Left ventricle myocardium inferior (tissue), 1 donor: ENCODE measurements at regions not wholly inside any gene's neighbourhood (a gene's known extent, or its start where the extent isn't known, plus 50 kb on each side); places are given as distances from the start of the nearest gene placed in this dataset.

Source experiments
- DNase-seq: peaks from one replicate; pipeline ENCODE4 v3.0.0-alpha.2; 2020
- H3K27ac ChIP-seq: fragments of 200-600 bp; replicated peaks from 2 replicates; pipeline ENCODE4 v1.8.0; 2021
- H3K27me3 ChIP-seq: fragments of 200-600 bp; 2 replicates; pipeline ENCODE4 v1.8.0; 2021; ENCODE audit warnings: low read depth
- H3K36me3 ChIP-seq: fragments of 200-600 bp; 2 replicates; pipeline ENCODE4 v1.8.0; 2021
- H3K4me1 ChIP-seq: fragments of 200-600 bp; 2 replicates; pipeline ENCODE4 v1.8.0; 2021
- H3K4me3 ChIP-seq: fragments of 200-600 bp; 2 replicates; pipeline ENCODE4 v1.8.0; 2021; ENCODE audit warnings: mild to moderate bottlenecking, moderate library complexity
- H3K9me3 ChIP-seq: fragments of 200-600 bp; replicated peaks from 2 replicates; pipeline ENCODE4 v1.8.0; 2021
- CTCF ChIP-seq: fragments of 200-600 bp; IDR thresholded peaks from 2 replicates; pipeline ENCODE4 v1.8.0; 2021; ENCODE audit warnings: antibody characterized with exemption, mild to moderate bottlenecking, borderline replicate concordance
- intact Hi-C: fragments of 100-400 bp; cut with micrococcal nuclease; formaldehyde crosslinking; loops from one replicate; pipeline ENCODE4 v1.11.0; 2022
- donor health status: DM: no; HTN: yes; CAD: no; lungs with severe emphysema.

- no peak overlapping the region for H3K27ac ChIP-seq
- no peak for DNase-seq
- H3K4me3 ChIP-seq, result no peak overlapping the region
- peaks cover 5% of the 10 kb centered on the region for H3K9me3 ChIP-seq
- H3K27me3 ChIP-seq, result peaks cover 36% of the 10 kb centered on the region
- intact Hi-C loops, result no loop called here
- H3K4me1 ChIP-seq, result no peaks in the 10 kb centered on the region
- H3K36me3 ChIP-seq, result no peaks in the 10 kb centered on the region
- TF ChIP-seq CTCF, result no peak
Observed at GRCh38 chr17:33689725-33690124, 396.6 kb upstream of the ASIC2 start.

- Histone ChIP-seq H3K27me3 (peaks cover 64% of the 10 kb centered on the region), H3K4me3 (no peak overlapping the region), H3K4me1 (no peaks in the 10 kb centered on the region), H3K36me3 (no peaks in the 10 kb centered on the region), H3K9me3 (no peaks in the 10 kb centered on the region), H3K27ac (no peak overlapping the region)
- intact Hi-C loops, result no loop called here
- TF ChIP-seq CTCF, result no peak
- no peak for DNase-seq
Observed at GRCh38 chr17:33695431-33695830, 402.3 kb upstream of the ASIC2 start.

GRCh38 chr17:33696102-33696501 lies 403.0 kb upstream of the ASIC2 start:
- intact Hi-C loops, result no loop called here
- H3K9me3 ChIP-seq, result no peaks in the 10 kb centered on the region
- no peak overlapping the region for H3K4me3 ChIP-seq
- no peak for DNase-seq
- peaks cover 70% of the 10 kb centered on the region for H3K27me3 ChIP-seq
- H3K4me1 ChIP-seq, result no peaks in the 10 kb centered on the region
- no peak for TF ChIP-seq CTCF
- H3K27ac ChIP-seq, result no peak overlapping the region
- no peaks in the 10 kb centered on the region for H3K36me3 ChIP-seq

- Histone ChIP-seq H3K4me3 (no peak overlapping the region), H3K4me1 (no peaks in the 10 kb centered on the region), H3K9me3 (no peaks in the 10 kb centered on the region), H3K27ac (no peak overlapping the region), H3K27me3 (peaks cover 85% of the 10 kb centered on the region), H3K36me3 (no peaks in the 10 kb centered on the region)
- no peak for DNase-seq
- intact Hi-C loops, result no loop called here
- no peak for TF ChIP-seq CTCF
Observed at GRCh38 chr17:33697557-33697956, 404.5 kb upstream of the ASIC2 start.

GRCh38 chr17:33701910-33702309 lies 408.8 kb upstream of the ASIC2 start:
- Histone ChIP-seq H3K4me1 (no peaks in the 10 kb centered on the region), H3K9me3 (peaks cover 13% of the 10 kb centered on the region), H3K27me3 (peaks cover 53% of the 10 kb centered on the region), H3K27ac (no peak overlapping the region), H3K4me3 (no peak overlapping the region), H3K36me3 (no peaks in the 10 kb centered on the region)
- intact Hi-C loops, result no loop called here
- no peak for DNase-seq
- TF ChIP-seq CTCF, result no peak

- H3K4me1 ChIP-seq, result no peaks in the 10 kb centered on the region
- no peaks in the 10 kb centered on the region for H3K36me3 ChIP-seq
- no peak overlapping the region for H3K4me3 ChIP-seq
- intact Hi-C loops, result no loop called here
- H3K27ac ChIP-seq, result no peak overlapping the region
- peaks cover 52% of the 10 kb centered on the region for H3K27me3 ChIP-seq
- no peak for DNase-seq
- H3K9me3 ChIP-seq, result peaks cover 13% of the 10 kb centered on the region
- TF ChIP-seq CTCF, result no peak
Observed at GRCh38 chr17:33704856-33705255, 411.8 kb upstream of the ASIC2 start.
